DMS 273 treated with DMSO at 0.1 percent for 48 hours (cell line): ENCODE measurements at regions not wholly inside any gene's neighbourhood (a gene's known extent, or its start where the extent isn't known, plus 50 kb on each side); places are given as distances from the start of the nearest gene placed in this dataset.
"Not testable (repeated sequence)": the region's sequence is repeated elsewhere in the genome, so short reads cannot be mapped to it uniquely, and the experiment has no call there.

ENCODE experiments used
- DNase-seq: peaks from one replicate; lab custom pipeline; 2025; lab: John Stamatoyannopoulos, UW

DNA sequence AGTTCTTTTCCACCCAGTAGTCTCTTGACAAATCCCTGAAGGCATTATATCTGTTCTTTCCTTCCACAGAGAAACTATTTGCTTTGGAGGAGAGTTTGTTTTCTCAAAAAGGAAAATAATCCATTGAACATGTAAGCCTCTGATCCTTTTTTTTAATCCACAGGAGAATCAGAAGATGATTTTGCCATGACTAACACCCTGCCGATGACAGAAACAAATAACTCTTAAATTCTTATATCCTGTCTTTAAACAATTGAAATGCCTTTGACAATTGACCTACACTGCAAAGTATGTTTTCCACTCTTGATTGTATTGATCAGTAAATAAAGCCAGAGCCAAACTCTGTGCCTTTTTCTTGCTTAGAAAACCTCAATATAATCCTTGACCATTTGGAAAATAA, 666.4 kb upstream of the CTNND2 start:
- no peak for DNase-seq

DNA sequence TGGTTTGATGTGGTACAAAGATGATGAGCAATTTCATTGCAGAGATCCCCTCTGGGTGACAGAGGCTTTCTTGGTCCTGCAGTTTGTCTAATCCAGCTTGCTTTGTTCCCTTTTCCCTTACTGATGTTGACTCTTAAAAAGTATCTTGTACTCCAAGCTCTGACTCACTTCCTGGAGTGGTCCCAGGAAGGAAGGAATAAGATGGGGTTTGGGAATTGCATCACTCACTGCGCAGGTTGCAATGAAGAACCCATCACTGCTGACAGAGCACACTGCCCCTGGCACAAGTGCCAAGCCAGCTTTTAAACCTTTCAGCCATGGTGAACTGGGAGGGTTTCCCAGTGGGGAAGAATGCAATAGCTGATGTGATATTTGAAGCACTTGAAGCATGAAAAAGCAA, 662.2 kb upstream of the CTNND2 start:
- DNase-seq: no peak

DNA sequence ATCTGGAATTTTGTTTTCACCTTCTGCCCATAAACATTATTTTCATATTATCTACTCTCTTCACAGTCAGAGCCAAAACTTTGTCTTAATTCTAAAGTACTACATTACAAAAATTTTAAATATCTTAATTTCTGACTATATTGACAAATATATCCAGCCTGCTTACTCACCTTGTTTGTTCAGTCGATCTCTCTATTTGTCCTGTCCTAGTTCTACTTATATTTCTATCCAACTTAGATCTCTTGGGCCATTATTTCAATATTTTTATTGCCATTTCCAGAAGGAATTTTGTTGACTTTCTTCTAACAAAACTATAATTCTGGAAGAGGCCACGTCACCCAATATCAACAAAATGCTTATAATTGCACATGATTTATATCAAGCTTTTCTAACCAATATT, 652.8 kb upstream of the CTNND2 start:
- DNase-seq: no peak

DNA sequence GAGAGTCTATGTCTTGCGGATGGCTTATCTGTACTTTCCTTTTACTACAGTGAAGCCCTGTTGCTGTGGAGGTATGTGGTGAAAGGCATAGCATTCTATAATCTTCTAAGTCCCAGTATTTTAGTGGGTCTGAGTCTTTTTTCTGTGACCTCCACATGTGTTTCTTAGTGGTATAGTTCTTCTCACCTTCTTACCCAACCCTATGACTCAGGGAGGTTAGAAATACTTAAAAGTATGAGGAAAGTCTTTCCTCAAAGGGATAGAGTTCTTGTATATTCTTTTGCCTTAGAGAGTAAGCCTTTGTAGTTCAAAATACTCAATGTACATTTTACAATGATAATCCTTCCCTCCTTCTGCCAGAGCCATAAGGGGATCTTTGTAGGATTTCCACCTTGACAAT, 621.9 kb upstream of the CTNND2 start:
- DNase-seq: no peak

DNA sequence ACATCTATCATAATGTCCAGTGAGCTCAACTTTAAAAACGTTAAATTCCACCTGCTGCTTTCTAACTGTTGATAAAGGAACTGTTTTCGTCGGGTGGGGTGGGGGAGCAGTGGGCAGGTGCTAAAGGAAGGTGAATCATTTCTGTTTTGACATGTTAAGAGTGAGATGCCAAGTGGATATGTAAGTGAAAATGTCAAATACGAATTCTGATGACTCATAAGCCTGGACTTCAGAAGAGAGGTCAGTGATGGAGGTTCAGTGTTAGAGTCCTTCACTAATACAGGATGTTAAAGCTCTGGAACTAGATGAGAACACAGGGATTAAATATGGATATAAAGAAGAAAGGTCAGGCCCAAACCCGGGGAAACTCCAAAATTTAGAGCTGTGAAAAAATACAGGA, 617.9 kb upstream of the CTNND2 start:
- DNase-seq: no peak

DNA sequence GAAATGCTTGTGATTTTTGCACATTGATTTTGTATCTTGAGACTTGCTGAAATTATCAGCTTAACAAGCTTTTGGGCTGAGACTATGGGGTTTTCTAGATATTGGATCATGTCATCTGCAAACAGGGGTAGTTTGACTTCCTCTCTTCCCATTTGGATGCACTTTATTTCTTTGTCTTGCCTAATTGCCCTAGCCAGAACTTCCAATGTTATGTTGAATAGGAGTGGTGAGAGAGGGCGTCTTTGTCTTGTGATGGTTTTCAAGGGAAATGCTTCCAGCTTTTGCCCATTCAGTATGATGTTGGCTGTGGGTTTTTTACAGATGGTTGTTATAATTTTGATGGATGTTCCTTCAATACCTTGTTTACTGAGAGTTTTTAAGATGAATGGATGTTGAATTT, 600.7 kb upstream of the CTNND2 start:
- DNase-seq: not testable (repeated sequence)

DNA sequence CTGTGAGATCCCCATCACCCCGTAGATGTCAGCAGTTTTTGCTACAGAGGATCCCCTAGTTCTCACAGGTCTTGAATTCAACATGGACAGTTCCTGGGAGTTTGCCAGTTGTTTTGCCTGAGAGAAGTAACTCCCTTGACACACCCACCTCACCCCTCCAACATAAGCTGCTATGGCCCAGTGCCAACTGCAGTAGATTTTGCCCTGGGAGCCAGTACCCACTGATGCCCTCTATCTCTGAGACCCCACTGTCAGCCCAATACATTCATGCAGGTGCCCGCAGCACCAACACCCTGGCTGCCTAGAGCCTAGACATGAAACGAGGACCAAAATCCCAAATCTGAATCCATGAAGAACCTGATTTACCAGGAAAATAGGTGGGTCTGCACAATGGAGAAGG, 583.9 kb upstream of the CTNND2 start:
- no peak for DNase-seq

DNA sequence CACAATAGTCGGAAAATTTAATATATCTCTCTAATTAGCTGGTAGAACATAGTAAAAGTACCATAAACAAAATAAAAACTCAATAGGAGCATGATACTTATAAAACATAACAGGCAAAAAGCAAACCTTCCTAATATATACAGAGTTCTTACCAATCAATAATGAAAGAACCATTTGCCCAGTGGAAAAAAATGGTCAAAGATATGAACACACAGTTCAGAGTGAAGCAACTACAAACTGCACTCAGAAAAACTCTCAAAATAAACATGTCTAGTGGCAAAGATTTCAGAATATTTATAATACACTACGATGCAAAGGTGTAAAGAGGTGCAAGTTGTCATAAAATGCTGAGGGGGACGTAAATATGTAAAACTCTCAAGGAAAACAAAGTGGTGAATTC, 576.2 kb upstream of the CTNND2 start:
- DNase-seq: no peak

DNA sequence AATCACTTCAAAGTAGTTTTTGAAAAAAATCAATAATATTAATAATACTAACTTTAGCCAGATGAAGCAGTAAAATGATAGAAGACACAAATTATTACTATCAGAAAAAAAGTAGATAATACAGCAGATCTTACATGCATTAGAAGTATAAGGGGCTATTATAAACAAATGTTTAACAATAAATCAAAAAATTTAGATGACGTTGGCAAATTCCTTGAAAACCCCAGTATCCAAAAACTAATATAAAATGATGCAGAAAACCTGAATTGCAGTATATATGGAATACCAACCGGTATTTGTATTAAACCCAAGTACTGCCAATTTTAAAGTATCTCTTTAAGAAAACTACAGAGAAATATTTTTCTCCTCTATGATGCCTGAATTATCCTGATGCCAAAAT, 573.3 kb upstream of the CTNND2 start:
- no peak for DNase-seq

DNA sequence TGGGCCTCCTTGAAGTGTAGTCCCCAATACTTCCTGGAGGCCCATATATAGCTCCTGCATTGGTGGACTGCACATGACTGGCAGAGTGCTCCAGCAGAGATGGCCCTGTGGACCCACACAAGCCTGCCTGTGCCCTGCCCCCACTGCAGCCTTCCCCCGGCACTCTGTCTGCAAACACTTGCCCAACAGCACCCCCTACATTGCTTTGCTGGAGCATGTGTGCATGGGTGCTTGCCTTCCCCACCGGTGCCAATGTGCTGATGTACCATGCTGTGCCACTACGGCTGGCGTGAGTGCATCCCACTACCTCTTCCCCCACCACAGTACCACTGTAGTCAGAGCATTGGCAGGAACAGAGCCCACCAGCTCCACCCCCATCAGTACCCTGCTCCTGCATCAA, 563.6 kb upstream of the CTNND2 start:
- no peak for DNase-seq

DNA sequence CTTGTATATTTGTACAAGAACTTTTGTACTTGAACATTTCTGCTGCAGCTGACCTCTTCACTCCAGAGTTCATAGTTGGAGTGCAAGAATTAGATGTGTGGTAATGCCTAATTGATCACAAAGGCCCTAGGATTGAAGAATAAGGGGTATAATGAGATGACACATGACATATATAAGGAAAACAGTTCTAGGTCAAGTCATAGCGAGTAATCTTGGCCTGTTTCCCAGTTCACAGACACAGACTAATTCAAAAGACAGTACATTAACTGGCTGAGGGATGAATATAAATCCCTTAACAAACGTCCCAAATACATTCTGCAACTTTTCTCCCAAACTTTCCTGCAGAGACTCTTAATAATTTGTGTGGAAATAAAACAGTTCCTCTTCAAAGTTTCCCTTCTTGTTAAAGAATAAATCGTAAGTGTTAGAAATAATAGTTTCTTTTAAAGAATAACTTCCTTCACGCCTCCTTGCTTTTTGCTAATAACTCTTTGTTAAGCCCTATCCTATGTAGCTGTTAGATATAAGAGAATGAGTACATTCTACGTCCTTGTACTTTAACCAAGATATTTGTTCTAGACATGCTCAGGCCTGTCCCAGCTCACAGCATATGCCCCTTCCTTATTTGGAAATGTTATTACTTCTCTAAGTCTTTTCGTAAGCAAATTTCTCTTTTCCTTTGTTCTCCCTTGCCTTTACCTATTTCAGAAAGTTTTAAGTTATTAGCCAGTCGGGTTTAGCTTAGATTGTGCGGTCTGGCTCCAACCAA, 556.4 kb upstream of the CTNND2 start:
- DNase-seq: no peak

DNA sequence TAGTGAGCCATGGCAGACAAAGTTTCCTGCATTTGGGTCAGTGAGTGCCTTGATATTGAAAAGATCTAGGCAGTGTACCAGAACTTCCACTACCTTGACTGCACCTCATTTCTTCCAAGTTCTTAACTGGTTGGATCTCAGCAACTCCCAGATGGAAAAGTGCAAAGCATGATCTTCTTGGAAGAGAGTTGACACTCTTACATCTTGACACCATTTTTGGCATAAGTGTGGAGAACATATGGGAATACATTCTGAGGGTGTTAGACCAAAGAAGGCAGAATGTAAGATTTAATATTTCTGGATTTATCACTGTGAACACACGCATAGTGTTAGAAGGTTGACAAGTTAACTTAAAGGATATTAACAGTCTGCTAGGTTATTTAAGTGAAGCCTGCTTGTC, 555.1 kb upstream of the CTNND2 start:
- no peak for DNase-seq

DNA sequence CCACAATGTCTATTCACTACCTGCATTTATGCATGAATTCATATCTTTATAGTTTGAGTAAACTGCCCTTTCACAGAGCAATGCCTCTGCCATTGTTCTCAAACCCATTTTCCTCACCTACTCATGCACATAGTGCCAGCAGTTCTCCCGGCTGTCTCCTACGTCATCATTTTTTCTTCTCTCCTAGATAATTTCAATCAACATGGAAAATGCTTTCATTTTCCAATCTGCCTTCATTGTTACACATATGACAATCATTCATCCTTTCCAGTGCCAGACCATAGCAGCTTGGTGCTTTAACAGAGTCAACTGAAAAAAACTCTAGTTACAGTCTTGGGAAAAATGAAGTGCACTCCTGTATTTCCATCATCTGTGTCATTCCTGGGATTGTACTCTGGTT, 514.8 kb upstream of the CTNND2 start:
- DNase-seq: no peak

DNA sequence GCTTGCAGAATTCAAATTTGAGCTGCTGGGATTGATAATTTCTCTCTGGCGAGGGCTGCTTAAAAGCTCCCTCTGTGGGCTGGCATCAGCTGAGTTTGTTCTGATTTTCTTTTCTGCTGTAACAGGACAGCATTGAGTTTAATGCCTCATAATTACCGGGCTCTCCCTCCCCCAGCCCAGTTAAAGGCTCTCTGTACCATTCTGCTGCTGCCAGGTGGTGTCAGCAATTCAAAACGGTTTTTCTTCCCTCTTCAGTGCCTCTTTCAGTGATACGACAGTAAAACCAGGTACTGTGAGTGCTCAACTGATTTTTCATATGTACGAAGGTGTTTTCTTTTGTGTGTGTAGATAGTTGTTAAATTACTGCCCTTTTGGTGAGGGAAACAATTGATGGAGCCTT, 509.3 kb upstream of the CTNND2 start:
- no peak for DNase-seq

DNA sequence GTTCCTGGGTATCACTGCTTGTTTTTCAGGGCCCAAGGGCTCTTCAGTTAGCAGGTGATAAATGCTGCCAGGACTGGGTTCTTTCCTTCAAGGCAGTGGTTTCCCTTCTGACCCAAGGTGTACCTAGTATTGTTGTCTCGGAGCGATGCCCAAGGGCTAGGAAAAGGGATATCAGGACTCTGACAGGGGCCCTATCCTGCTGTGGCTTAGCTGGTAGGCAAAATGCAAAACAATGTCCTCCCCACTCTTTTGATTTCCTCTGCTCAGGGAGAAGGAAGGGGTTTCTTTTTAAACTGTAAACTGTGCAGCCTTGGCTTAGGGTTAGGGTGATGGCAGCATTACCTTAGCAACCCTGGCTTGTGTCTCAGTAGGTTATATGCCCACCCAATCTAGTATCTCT, 508.8 kb upstream of the CTNND2 start:
- no peak for DNase-seq

DNA sequence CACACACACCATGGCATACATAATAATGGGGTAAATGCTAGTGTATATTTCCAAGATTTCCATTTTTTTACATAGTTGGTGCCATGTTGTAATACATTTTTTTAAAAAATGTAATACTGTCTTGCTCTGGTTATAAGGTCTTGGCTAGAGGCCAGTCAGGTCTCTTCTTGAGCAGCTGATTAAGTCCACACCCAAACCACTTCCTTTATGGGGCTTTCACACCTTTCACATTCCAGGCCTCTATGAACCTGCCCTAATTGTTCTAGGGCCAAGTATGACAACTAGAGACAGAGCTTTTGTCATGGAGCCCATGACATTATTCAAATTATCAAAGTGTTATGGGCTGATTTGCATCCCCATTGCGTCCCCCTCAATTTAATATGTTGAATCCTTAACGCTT, 495.6 kb upstream of the CTNND2 start:
- DNase-seq: no peak

DNA sequence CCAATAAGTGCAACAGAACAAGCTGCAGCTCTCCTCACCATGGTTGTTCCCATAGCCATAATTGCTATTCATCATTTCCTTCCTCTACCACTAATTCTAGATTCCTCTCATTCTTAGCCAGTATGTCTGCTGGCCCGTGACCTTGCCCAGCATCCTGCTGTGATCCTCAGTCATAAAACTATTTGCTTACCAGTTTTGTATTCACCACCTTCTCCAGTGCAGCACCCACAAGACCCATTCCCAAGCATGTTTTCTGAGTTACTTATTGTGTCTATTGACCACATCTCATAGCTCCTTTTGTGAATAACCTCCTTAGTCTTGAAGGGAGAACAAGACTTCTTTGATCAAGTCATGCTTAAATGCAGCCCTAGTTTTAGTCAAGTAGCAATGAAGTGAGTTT, 488.0 kb upstream of the CTNND2 start:
- DNase-seq: no peak

DNA sequence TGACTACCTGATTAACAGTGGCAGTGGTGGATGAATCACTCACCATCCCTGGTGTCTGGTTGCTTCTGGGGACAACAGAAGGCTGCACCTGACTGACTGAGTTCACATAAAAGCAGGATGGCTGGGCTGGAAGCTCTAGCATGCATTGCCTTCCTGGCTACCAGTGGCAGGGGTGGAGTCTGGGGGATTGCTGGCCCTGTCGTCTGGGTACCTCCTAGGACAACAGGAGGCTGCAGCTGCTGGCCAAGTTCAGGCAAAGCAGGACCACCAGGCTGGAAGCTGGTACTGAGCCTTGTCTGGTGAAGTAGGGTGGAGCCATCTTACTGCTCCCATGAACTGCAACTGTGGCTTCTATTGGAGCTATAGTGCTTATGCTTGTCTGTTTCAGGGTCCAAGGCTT, 480.8 kb upstream of the CTNND2 start:
- no peak for DNase-seq

DNA sequence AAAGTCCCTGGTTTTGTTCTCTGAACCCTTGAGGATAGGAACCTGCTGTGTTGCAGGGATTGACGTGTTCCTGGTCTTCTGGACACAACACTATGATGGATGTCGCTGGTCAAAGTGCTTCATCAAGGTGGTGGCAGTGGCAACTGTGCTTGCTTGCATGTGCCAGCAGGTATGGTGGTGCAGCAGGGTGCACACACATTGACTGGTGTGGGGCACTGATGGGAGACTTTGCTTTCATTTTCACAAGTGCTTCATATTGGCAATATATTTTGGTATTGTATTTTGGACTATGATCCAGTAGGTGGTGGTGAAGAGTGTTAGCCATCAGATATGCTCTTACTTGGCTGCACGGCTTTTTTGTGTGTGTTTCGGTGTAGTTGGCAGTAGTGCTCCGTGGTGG, 479.8 kb upstream of the CTNND2 start:
- DNase-seq: no peak

DNA sequence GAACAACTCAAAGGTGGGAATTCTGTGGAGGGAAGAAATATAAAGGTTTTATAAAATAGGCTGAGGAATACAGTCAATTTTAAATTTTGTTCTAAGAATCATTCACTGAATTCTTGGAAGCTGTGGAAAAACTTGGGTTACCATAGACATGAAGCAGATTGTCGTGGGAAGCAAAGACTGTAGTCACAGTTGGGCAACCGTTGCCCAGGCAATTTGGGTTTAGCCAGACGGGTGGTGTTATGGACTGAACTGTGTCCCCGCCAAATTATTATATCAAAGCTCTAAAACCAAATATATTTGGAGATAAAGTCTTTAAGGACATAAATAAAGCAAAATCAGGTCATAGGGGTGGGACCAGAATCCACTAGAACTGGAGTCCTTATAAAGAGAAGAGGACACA, 463.7 kb upstream of the CTNND2 start:
- no peak for DNase-seq

DNA sequence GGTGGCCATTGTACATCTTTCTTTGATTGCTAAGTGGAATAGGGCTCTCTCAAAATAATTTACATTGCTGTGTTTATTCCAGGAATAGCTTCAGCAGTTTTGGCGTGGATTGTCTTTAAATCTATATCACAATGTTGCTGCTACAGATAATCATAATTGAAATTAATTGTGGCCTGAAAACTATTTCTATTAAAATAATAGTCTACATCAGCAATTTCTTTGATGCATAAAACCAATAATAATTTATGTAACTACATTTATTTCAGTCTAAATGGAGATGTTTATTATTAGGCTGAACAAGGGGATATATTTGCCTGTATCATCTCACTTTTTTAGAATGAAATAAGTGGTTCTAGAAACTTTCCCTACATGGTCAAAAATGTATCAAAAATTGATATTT, 456.0 kb upstream of the CTNND2 start:
- DNase-seq: no peak

DNA sequence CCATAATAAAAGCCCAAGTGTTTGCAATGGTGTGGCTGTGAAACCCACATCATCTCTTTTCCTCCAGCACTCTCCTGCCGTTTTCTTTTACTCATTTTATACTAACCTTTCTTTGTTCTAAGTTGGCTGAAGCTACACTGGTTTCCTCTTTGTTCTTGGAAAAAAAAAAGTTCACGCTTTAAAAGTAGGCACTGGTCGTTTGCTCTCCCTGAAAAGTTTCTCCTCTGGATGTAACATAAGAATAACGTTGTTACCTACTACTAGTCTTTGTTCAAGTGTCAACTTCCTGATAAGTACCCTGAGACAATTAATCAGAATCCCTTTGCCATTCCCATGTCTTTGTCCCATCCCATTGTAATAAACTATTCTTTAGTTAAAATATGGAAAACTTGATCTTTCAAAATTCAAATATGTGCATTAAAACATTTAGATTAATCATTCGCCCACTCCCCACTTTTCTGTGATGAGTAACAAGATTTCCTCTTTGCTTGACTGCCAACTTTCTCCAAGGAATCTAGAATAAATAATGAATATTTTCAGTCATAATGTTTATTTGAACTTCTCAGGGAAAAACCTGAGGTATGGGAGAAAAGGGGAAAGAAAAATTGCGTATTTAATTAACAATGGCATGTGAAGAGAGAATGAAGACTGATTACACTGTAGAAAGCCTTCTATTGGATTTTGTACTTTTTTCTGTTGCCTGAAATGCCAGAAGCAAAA, 454.3 kb upstream of the CTNND2 start:
- no peak for DNase-seq

DNA sequence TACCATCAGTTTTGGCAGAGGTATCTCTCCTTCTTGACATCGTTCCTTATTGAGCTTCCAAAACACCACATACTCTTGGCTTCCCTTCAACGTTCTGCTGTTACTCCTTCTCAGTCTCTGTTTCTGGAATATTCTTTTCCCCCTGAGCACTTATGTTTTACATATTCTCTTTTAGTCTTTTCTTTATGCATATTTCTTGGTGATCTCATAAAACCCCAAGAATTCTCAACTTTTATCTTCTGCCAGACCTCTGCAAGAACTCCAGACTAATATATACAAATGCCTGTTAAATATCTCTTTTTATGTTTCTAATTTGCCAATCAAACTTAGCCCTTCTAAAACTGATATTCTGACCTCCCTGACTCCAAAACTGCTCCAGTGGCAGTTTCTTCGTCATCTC, 453.4 kb upstream of the CTNND2 start:
- no peak for DNase-seq

DNA sequence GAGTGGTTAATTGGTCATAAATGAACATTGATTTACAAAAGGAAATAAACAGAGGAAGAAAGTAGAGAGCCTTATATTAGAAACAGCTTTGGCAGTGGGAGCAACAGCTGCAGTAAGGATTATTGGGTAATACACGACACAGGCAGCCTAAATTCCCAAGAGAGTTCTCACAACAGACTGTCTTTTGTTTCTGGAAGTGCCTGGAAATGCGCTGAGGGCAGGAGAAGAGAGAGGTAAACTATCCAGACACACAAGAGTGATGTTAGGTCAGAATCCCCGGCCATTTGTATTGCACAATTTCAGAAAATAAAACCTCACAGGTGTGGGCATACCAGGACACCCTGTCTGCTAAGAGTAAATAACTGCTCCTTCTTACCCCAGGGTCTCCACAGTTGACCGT, 450.4 kb upstream of the CTNND2 start:
- no peak for DNase-seq
